GM19397 (cell line): ENCODE measurements at regions not wholly inside any gene's neighbourhood (a gene's known extent, or its start where the extent isn't known, plus 50 kb on each side); places are given as distances from the start of the nearest gene placed in this dataset.
"Not testable (repeated sequence)": the region's sequence is repeated elsewhere in the genome, so short reads cannot be mapped to it uniquely, and the experiment has no call there.

Experiments used
- ATAC-seq: cut with Tn5 transposase; IDR thresholded peaks from one replicate; pipeline ENCODE4 v1.9.1; 2021; ENCODE audit warnings: mild to moderate bottlenecking, moderate library complexity; ENCODE audit not compliant: unreplicated experiment

DNA sequence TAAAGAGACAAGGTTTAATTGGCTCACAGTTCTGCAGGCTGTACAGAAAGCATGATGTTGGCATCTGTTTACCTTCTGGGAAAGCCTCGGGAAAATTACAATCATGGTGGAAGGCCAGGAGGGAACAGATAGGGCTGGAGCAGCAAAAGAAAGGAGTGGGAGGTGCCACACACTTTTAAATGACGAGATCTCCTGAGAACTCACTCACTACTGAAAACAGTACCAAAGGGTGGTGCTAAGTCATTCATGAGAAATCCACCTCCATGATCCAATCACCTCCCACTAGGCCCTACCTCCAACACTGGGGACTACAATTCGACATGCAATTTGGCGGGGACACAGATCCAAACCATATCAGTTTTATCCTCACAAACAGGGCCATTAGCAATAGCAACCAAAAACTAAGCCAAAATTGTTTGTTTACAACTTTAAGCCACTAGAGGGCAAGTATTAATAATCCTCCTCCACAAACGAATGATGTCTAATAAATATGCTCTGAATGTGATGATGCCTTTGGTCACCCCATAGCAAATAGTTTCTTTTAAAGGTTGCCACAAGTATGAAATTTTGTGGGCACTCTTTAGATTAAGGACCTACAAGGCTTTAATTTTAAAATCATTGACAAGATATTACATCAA is 129.2 kb upstream of the NRBF2 start:
- no peak for ATAC-seq

DNA sequence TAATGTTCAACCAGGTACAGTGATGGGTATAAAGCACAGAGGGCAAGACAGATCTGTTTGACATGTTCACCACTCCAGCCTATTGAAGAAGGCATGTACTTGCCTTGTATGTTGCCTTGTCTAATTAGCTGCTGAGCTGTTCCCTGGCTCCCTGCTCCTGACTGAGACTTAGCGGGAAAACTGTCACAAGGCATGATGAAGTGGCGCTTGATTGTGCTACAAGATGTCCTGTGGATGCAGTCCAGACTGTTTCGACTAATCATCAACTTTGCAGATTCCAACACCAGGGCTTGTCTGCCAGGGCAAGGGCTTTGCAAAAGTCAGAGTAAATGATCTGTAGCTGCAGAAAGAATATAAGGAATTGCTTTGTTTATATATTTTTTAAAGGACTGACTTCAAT is 136.2 kb upstream of the NRBF2 start:
- ATAC-seq = no peak

DNA sequence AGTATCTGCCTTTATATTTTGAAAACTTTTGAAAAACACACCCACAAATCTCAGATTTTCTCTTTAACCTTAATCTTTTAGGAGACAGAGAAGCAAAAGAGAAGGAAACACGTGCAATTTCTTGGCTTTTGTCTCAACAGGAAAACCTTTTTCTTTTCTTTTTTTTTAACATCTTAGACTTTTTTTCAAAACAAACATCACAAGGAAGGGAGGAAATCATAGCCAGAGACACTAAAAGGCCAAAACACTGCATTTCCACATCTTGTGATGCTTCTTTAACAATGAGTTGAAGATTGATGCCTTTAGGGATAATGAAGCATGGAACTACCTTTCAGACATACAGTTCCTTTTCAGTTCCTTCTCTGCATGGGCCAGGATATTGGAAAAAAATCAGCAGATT is 136.6 kb upstream of the NRBF2 start:
- no peak for ATAC-seq

DNA sequence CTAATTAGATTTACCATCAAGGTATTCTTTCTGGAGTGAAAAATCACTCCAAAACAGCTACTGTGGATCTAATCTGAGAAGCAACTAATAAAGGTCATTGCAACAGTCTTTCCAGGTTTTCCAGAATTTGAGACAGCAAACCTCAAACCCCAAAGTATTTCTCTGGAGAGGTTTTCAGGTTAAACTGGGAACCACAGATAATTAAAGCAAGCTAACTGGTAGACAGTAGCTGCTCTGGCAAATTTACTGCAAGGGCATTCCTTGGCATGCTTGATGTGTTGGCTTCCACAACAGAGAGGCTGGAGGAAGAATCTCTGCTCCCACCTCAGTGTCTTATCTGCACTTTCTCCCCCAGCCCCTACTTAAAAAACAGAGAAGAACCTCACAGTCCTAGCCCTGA is 140.0 kb upstream of the NRBF2 start:
- ATAC-seq = no peak

DNA sequence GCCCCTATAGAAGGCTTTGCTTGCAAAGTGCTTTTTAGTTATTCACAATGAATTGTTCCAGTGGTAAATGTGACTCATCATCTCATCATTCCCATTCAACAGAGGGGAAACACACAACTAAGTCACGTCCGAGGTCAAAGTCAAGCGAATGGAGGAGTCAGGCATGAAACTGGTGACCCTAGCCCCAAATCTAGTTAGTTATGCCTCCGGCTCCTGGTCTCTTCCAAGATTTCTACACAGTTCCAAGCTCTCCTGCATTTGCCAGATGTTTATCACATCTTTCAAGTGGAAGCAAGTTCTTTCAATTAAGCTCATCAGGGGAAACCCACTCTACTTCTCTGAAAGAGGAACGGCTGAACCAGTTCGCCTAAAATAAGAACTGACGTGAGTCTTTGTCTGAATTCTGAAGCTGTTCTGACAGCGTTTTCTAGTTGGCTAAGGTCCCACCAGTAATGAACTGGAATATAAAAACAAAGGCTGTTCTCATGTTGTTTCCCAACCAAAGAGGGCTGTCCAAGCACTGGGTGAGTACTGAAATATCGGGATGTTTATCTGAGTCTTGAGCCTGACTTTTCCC is 140.9 kb upstream of the NRBF2 start:
- no peak for ATAC-seq

DNA sequence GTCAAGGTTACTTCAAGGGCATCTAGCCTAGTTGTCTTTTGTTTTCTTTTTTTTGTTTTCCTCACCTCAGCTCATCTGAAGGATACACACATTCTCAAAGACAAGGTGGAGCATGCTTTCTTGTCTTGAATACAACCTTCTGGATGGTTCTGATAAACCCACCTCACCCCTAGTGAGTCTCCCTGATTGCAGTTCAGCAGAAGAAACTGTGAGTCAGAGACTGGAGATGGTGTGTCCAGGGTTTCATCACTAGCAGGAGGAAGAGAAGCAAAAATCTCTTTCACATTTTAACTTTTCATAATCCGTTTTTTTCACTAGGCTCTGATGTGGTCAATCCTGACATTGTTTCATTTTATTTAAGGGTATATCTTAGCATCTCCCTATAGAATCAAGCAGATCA is 143.0 kb upstream of the NRBF2 start:
- ATAC-seq = no peak

DNA sequence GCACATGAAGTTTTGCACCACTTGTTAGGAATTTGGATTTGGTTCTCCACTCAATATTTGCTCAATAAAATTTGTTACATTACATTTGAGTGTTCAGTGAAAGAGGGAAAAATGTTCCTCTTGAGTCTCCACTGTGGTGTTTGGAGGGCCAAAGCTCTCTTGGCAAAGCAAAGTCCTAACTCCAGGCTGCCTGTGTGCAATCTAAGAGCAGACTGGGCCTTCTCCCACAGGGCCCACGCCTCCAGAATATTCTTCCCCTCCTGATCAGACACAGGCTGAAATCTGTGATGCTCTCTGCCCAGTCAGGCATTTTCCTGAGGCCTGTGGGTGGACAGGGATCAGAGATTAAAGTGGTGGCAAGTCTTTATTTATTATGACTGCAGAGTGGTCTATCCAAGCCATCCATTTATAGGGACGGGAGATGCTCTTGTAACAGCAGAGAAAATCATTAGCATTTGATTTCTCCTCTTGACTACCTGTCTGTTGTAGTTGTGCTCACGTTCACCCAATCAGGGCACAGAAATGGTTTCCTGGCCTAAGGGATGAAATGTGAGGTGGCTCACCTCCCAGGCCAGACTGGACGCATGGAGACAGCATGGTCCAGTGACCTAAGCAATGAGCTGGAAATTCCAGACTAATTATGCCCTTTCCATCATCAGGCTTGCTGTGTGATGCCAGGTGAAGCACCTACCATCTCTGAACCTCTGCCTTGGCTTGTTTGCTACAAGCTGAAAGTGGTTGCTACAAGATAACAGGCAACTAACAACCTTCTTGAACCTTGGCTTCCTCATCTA is 147.1 kb upstream of the NRBF2 start:
- no peak for ATAC-seq

DNA sequence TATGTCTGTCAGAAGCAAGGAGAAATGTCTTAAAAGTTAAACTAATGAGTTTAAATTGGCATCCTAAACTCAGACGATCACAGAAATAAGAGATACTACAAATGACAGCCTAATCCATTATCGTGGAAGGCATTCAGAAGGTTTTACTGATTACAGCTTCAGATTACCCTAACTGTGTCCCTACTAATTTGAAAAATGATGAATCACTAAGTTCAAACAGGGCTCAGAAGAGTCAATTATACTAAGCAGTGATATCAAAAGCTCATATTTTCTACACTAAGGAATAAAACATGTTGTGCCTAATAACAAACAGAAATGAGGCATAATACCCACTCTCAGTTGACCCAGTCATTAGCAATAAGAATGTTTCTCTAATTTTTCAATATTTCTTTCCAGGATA is 152.0 kb upstream of the NRBF2 start:
- ATAC-seq = no peak

DNA sequence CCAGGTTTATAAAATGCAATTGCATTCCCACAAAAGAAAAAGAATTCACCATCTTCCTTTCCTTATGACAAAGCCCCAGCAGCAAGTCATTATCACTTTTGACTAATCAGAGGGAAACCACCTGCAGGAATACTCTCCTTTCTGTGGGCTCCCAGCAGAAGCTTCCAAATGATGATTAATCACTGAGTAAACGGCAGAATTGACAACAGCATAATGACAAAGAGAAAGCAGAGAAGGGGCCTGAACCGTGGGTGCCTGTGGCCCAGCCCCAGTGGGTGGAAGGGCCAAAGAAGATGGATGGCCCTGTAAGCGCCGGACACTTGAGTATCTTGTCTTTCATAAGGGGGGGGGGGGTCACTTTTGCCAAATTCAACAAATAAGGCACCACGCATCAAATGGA is 152.4 kb upstream of the NRBF2 start:
- no peak for ATAC-seq

DNA sequence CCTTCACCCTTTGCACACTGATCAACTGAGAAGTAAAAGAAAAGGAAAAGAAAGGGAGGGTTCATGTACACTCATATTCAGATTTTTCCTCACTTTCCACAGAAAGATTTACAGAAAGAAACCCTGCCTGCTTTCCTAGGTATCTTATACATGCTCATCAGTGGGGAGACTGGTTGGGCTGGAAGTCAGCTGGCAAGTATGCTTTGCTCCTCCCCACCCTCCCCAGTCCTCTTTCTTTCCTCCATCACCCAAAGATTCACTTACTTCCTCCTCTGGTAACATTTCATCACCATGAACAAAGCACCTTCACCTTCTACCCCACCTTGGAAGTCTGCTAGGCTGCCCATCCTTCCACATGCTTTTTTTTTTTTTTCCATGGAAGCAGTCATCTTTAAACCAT is 153.2 kb upstream of the NRBF2 start:
- ATAC-seq = no peak

DNA sequence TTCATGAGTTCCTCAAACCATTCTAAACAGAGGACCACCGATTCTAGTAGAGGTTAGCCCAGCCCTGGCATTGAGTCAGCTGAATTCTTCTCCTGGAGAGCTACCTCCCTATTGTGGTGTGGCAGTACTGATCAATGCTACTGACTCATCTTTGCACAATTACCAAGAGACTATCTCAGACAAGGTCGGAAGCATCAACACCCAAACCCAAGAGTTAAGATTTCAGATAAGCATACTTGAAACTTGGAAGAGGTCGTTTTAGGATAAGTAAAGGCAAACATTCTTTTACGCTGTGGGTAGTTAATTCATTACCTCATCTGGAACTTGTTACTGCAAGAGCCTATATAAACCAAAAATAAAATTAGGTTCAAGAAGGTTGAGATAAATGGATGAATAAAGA is 154.6 kb upstream of the NRBF2 start:
- ATAC-seq = no peak

DNA sequence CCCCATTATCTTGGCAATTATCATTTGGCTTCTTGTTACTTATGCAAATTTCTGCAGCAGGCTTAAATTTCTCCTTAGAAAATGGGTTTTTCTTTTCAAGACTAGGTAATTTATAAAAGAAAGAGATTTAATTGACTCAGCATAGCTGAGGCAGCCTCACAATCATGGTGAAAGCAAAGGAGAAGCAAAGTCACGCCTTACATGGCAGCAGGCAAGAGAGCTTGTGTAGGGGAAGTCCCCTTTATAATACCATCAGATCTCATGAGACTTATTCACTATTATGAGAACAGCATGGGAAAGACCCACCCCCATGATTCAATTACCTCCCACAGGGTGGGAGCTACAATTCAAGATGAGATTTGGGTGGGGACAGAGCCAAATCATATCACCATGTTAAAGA is 158.3 kb upstream of the NRBF2 start:
- not testable (repeated sequence) for ATAC-seq

DNA sequence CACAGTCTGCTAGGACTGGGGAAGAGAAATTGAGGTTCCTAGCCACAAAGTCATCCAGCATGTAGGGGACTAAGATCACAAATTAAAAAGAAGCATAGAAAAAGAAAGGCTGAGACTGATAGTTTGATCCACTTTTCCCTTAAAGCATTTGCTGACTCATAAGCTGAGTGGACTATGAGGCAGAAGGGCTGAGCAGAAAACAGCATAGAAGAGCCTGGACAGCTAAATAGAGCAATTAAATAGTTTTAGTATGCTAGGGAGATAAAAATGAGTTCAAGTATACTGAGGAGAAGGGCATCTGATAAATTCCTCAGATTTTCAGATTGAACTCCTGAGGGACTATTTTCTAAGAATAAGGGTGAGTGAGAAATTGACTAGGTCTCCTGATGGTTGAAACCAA is 155.9 kb upstream of the EGR2 start:
- no peak for ATAC-seq

DNA sequence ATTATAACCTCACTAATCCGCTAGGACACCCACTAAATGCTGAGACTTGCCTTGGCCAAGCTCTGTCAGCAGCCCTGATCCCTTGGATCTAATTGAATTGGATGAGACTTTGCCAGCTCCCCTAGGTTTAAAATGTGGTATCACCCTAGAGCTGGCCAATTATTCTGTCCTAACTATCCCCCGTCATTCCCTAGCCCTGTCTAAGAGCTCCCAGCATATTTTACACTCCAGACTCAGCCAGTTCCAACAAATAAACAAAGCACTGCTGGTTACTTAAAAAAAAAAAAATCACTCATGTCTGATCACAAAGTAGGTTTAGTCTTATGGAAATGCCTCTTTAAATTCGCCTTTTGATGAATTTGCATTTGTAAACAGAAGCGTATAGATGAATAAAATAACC is 147.9 kb upstream of the EGR2 start:
- no peak for ATAC-seq

DNA sequence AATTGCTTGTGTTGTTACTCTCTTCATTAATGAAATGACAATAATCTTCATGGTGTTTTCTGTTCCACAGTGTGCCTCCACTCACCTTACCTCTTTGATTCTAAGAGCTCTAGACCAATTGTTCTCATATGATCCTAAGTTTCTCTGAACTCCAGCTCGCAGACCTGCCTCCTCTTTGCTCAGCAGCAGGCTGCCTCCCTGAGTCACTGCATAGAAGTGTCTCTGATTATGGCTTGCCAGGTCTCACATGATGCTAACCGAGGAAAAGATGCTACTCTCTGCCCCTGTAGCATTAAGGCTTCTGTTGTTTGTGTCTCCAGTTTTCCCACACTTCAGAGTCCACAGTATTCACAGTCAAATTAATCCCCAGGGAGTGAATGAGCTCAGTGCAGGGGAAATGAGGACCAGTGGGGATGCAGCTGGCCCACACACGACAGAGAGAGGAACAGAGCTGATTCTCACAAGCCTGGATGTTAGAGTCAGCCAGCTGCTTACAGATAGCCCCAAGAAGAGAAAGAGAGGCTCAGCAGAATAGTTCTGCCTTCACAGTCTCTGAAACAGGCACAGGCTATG is 145.9 kb upstream of the EGR2 start:
- no peak for ATAC-seq

DNA sequence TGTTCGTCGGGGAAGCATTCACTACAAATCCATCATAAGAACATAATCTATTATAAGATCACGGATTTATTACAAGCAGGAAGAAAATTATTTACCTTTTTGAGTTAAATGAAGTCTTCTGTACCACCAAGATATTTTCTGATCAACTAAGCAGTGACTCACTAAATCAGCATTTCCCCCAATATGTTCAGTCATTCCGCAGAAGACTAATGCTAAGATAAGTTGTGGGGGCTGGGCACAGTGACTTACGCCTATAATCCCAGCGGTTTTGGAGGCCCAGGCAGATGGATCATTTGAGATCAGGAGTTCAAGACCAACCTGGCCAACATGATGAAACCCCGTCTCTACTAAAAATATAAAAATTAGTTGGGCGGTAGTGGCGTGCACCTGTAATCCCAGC is 144.2 kb upstream of the EGR2 start:
- no peak for ATAC-seq

DNA sequence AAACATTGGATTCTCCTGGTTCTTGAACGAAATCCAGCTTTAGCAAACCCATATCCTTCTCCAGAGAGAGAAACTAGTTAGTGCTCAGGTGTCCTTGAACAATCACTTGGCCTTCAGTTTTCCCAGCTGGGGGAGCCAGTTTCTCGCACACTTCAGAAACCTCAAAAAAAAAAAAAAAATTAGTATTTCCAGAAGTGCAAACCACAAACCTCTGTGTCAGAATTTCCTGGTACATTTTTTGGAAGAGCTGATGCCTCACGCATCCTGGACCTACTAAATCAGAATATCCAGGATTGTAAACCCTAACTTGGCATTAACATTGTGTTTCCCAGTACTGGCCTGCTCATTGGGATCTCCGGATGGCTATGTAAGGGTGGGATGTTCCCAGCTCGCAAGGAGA is 143.4 kb upstream of the EGR2 start:
- no peak for ATAC-seq

DNA sequence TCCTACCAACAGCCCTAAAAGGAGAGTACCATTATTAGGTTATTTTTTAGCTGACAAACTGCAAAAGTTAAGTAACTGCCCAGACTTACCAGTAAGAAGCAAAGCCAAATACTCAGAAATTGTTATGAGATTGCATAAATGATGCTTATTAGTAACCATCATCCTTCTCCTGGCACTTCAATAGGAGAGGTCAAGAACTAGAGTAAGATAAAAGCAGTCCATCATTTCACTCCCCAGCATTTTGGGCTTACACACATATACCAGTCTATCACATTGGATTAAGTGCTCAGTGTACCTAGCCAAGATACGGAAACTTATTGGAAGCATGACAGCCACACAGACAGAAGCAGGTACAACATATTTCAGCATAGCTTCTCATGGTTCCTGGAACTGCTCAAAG is 142.8 kb upstream of the EGR2 start:
- ATAC-seq = no peak

DNA sequence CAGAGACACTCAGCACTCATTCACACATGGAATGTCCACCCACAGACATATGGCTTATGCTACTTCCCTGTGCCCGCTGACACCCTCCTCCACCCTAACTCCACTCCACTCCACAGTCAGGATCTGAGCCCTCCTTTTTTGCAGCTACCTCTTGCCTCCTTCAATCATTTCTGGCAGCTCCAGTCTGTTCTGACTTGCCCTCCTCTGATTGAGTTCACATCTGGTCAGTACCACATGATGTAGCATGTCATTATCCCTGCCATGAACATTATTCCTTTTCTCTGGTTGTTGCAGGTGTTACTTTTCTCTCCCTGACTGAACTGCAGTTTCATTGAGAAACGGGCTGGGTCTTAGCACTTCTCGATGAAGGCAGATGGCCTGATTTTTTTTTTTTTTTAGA is 130.1 kb upstream of the EGR2 start:
- no peak for ATAC-seq

DNA sequence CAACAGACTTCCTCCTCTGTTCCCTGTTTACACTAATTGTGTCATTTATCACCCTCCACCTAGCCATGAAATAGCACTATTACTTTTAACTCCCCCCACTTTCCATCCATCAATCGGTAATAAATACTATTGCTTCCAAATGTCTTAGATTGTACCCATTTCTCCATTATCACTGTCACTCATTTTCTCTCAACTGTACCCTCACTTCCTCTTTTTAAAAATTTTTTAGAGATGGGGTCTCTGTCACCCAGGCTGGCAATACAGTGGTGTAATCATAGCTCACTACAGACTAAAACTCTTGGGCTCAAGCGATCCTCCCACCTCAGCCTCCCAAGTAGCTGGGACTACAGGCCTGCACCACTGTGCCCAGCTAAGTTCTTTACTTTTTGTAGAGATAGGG is 123.5 kb upstream of the EGR2 start:
- no peak for ATAC-seq

DNA sequence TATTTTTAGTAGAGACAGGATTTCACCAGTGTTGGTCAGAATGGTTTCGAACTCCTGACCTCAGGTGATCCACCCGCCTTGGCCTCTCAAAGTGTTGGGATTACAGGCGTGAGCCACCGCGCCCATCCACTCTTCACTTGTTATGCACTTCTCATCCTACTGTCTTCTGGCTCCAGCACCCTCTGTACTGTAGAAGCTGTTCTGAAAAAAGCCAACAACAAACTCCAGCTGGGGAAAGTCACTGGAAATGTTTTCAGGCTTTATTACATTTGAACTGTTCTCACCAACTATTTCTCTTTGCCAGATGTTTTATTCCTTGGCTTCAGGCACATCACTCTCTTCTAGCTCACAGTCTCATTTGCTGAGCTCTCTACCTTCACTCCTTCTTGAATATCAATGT is 122.5 kb upstream of the EGR2 start:
- no peak for ATAC-seq

DNA sequence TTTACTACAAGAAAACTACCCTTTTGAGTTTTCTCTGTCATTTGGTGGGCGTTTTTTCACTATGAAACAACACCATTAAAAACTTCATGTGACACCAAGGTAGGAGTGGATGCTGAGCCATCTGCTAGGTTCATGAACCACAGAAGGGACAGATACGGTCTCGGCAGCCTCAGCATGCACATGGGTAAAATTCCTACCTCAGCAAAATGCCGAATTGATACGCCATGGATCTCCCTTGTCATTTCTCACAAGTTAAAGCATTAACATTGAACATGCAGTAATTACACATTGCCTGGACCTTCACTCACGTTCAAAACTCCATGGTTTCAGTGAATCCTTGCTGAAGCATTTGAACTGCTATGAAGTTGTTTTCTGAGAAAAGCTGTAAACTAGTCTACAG is 121.5 kb upstream of the EGR2 start:
- no peak for ATAC-seq
